ENCODE measurements at regions not wholly inside any gene's neighbourhood (a gene's known extent, or its start where the extent isn't known, plus 50 kb on each side); places are given as distances from the start of the nearest gene placed in this dataset.

DNA sequence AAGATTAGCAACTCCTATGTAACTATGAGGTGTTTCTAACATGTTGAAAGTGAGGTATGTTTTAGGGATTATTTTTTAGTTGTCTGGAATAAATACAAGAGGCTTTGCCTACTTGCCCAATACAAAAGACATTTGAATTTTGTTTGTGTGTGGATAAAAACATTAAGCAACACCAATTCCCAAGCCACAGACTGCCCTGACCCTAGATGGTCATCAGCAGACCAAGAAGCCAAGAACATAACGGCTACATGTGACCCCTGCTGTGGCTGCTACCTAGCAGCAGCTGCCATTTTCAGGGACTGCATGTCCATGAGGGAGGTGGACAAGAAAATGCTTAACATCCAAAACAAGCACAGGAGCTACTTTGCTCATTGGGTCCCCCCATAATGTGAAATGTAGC lies 70.5 kb upstream of the QRFPR start:
- H3K4me1 ChIP-seq (ENCODE audit: control insufficient read depth in 2 of 2, insufficient read depth in 2 of 2, low read length in 2 of 2), result no peaks in the 10 kb centered on the region
- no peaks in the 10 kb centered on the region for H3K36me3 Mint-ChIP-seq
- peaks cover 0 to 5% of the 10 kb centered on the region in 2 donors for H3K27me3 ChIP-seq (ENCODE audit: control insufficient read depth in 2 of 2, insufficient read depth in 2 of 2, low read length in 2 of 2)
- H3K4me3 Mint-ChIP-seq, result no peak overlapping the region
- H3K9me3 Mint-ChIP-seq, result peaks cover 0 to 1% (median 0%) of the 10 kb centered on the region in 11 donors
- ATAC-seq (no peak), DNase-seq (no peak)
- no peak overlapping the region for H3K27ac Mint-ChIP-seq
- intact Hi-C loops (cut with micrococcal nuclease), result no loop called here
- H3K9me3 ChIP-seq (ENCODE audit: control insufficient read depth in 2 of 3, low read length in 3 of 3), result no peaks in the 10 kb centered on the region
- H3K36me3 ChIP-seq (ENCODE audit: control insufficient read depth in 2 of 3, insufficient read depth in 3 of 3, low read length in 3 of 3), result no peaks in the 10 kb centered on the region
- H3K27ac ChIP-seq (ENCODE audit: low read depth, low read length), result no peak overlapping the region
- peaks cover 17 to 34% (median 27%) of the 10 kb centered on the region in 5 donors for H3K27me3 Mint-ChIP-seq
- CTCF ChIA-PET, result interaction anchor here (0.6 kb wide), 1 partner anchor 139 kb away, joined by 3 read pairs; no protein-coding TSS in a partner anchor
- POLR2A ChIA-PET, result no interaction called here
- peaks cover 0 to 4% (median 0%) of the 10 kb centered on the region in 7 donors for H3K4me1 Mint-ChIP-seq
- no peak overlapping the region for H3K4me3 ChIP-seq (ENCODE audit: low read length)

- Histone ChIP-seq H3K4me1 (ENCODE audit: control insufficient read depth in 2 of 2, insufficient read depth in 2 of 2, low read length in 2 of 2) (no peaks in the 10 kb centered on the region), H3K4me3 (ENCODE audit: low read length) (no peak overlapping the region), H3K27ac (ENCODE audit: low read depth, low read length) (no peak overlapping the region), H3K27me3 (ENCODE audit: control insufficient read depth in 2 of 2, insufficient read depth in 2 of 2, low read length in 2 of 2) (peaks cover 0 to 2% of the 10 kb centered on the region in 2 donors), H3K36me3 (ENCODE audit: control insufficient read depth in 2 of 3, insufficient read depth in 3 of 3, low read length in 3 of 3) (no peaks in the 10 kb centered on the region), H3K9me3 (ENCODE audit: control insufficient read depth in 2 of 3, low read length in 3 of 3) (no peaks in the 10 kb centered on the region)
- ATAC-seq (no peak), DNase-seq (no peak)
- POLR2A ChIA-PET, result no interaction called here
- Mint-ChIP-seq H3K4me1 (peaks cover 0 to 4% (median 0%) of the 10 kb centered on the region in 7 donors), H3K27me3 (peaks cover 15 to 28% (median 17%) of the 10 kb centered on the region in 5 donors), H3K9me3 (peaks cover 0 to 1% (median 0%) of the 10 kb centered on the region in 11 donors), H3K36me3 (no peaks in the 10 kb centered on the region), H3K4me3 (no peak overlapping the region), H3K27ac (no peak overlapping the region)
- CTCF ChIA-PET, result no interaction called here
- intact Hi-C loops (cut with micrococcal nuclease), result no loop called here
Measured at GRCh38 chr4:121449416-121449815, 68.6 kb upstream of the QRFPR start.

DNA sequence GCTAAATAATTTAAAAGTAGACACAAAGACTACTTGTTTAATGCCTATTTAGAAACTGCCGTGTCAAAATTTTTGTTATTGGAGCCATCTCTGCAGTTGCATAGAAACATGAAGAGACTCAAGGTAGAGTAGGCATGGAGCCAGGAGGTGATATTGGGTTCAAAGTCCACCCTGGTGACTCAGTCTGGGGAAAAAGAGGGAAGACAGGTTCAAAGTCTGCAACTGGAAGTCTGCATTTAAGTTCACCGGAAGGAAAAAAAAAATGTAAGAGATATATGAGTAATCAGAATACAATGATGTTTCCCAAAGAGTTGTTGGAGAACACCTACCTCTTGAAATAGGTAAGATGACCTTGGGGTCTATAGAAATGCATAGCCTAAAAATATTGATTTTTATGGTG lies 67.4 kb upstream of the QRFPR start:
- no peak for ATAC-seq
- H3K27ac Mint-ChIP-seq, result no peak overlapping the region
- Histone ChIP-seq H3K4me1 (ENCODE audit: control insufficient read depth in 2 of 2, insufficient read depth in 2 of 2, low read length in 2 of 2) (no peaks in the 10 kb centered on the region), H3K4me3 (ENCODE audit: low read length) (no peak overlapping the region), H3K27me3 (ENCODE audit: control insufficient read depth in 2 of 2, insufficient read depth in 2 of 2, low read length in 2 of 2) (no peaks in the 10 kb centered on the region), H3K27ac (ENCODE audit: low read depth, low read length) (no peak overlapping the region), H3K9me3 (ENCODE audit: control insufficient read depth in 2 of 3, low read length in 3 of 3) (no peaks in the 10 kb centered on the region), H3K36me3 (ENCODE audit: control insufficient read depth in 2 of 3, insufficient read depth in 3 of 3, low read length in 3 of 3) (no peaks in the 10 kb centered on the region)
- POLR2A ChIA-PET, result no interaction called here
- H3K4me3 Mint-ChIP-seq, result no peak overlapping the region
- no peak for DNase-seq
- peaks cover 0 to 4% (median 0%) of the 10 kb centered on the region in 7 donors for H3K4me1 Mint-ChIP-seq
- H3K9me3 Mint-ChIP-seq, result peaks cover 0 to 1% (median 0%) of the 10 kb centered on the region in 11 donors
- intact Hi-C loops (cut with micrococcal nuclease), result no loop called here
- CTCF ChIA-PET, result no interaction called here
- peaks cover 5 to 29% (median 12%) of the 10 kb centered on the region in 5 donors for H3K27me3 Mint-ChIP-seq
- H3K36me3 Mint-ChIP-seq, result no peaks in the 10 kb centered on the region

DNA sequence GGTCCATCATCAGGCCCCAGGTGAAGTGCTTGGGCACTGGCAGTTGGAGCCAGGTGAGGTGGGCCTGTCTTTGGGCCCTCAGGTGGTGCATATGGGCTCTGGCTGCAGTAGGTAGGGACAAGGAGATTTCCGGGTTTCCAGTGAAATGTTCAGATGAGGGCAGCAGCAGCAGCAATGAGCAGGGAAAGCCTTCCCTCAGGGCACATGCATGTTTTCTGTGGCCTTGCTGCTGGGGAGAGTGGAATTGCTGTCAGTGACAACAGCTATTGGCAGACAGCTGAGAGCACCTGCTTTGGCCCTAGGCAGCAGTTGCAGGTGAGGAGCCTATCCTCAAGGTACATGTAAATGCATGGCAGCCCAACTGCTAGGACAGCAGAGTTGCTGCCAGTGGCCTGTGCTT lies 58.9 kb upstream of the QRFPR start:
- Mint-ChIP-seq H3K4me1 (no peaks in the 10 kb centered on the region), H3K27ac (no peak overlapping the region), H3K9me3 (peaks cover 3 to 66% (median 26%) of the 10 kb centered on the region in 11 donors), H3K4me3 (no peak overlapping the region), H3K27me3 (peaks cover 0 to 40% (median 35%) of the 10 kb centered on the region in 5 donors), H3K36me3 (peaks cover 0 to 11% (median 0%) of the 10 kb centered on the region in 5 donors)
- intact Hi-C loops (cut with micrococcal nuclease), result no loop called here
- Histone ChIP-seq H3K27ac (ENCODE audit: low read depth, low read length) (no peak overlapping the region), H3K27me3 (ENCODE audit: control insufficient read depth in 2 of 2, insufficient read depth in 2 of 2, low read length in 2 of 2) (no peaks in the 10 kb centered on the region), H3K4me3 (ENCODE audit: low read length) (no peak overlapping the region), H3K36me3 (ENCODE audit: control insufficient read depth in 2 of 3, insufficient read depth in 3 of 3, low read length in 3 of 3) (no peaks in the 10 kb centered on the region), H3K9me3 (ENCODE audit: control insufficient read depth in 2 of 3, low read length in 3 of 3) (peaks cover 0 to 17% (median 0%) of the 10 kb centered on the region in 3 experiments), H3K4me1 (ENCODE audit: control insufficient read depth in 2 of 2, insufficient read depth in 2 of 2, low read length in 2 of 2) (no peaks in the 10 kb centered on the region)
- ATAC-seq, result no peak
- CTCF ChIA-PET, result no interaction called here
- no peak for DNase-seq
- POLR2A ChIA-PET, result no interaction called here

All from naive thymus-derived CD4-positive, alpha-beta T cell (primary cell).